ENCODE measurements at regions not wholly inside any gene's neighbourhood (a gene's known extent, or its start where the extent isn't known, plus 50 kb on each side); places are given as distances from the start of the nearest gene placed in this dataset.

GRCh38 chr7:66537876-66538275 lies 90.8 kb upstream of the KCTD7 start:
- Histone ChIP-seq H3K36me3 (no peaks in the 10 kb centered on the region), H3K4me1 (peaks cover 0 to 31% (median 15%) of the 10 kb centered on the region in 4 donors), H3K9me3 (no peaks in the 10 kb centered on the region), H3K27me3 (no peaks in the 10 kb centered on the region), H3K27ac (peak overlapping the region in 2 of 3 donors; percentile 64 to 94), H3K4me3 (no peak overlapping the region)
- DNase-seq = no peak
- TF ChIP-seq CTCF (IDR thresholded peaks at IDR 0.05) (no peak), POLR2A (IDR thresholded peaks at IDR 0.05) (no peak)
- intact Hi-C loops (cut with DNase I) = no loop called here
- ATAC-seq = no peak
- 100% methylated on average over 1 of the region's 1 CpG for WGBS (ENCODE audit: insufficient coverage, low coverage, low lambda C conversion rate, missing lambda C conversion rate)

- Histone ChIP-seq H3K4me1 (peaks cover 0 to 31% (median 15%) of the 10 kb centered on the region in 4 donors), H3K4me3 (no peak overlapping the region), H3K36me3 (no peaks in the 10 kb centered on the region), H3K27me3 (no peaks in the 10 kb centered on the region), H3K9me3 (no peaks in the 10 kb centered on the region), H3K27ac (no peak overlapping the region)
- 100% methylated on average over 1 of the region's 3 CpGs for WGBS (ENCODE audit: insufficient coverage, low coverage, low lambda C conversion rate, missing lambda C conversion rate)
- TF ChIP-seq CTCF (IDR thresholded peaks at IDR 0.05) (no peak), POLR2A (IDR thresholded peaks at IDR 0.05) (no peak)
- ATAC-seq = no peak
- intact Hi-C loops (cut with DNase I) = no loop called here
- DNase-seq = no peak
These were observed 89.4 kb upstream of the KCTD7 start for GRCh38 chr7:66539264-66539623.

- Histone ChIP-seq H3K36me3 (peaks cover 0 to under 1% (median 0%) of the 10 kb centered on the region in 4 donors), H3K4me3 (no peak overlapping the region), H3K4me1 (peaks cover 0 to 28% (median 13%) of the 10 kb centered on the region in 4 donors), H3K27me3 (no peaks in the 10 kb centered on the region), H3K27ac (no peak overlapping the region), H3K9me3 (no peaks in the 10 kb centered on the region)
- TF ChIP-seq POLR2A (IDR thresholded peaks at IDR 0.05) (no peak), CTCF (IDR thresholded peaks at IDR 0.05) (no peak)
- WGBS (ENCODE audit: insufficient coverage, low coverage, low lambda C conversion rate, missing lambda C conversion rate) = 72% methylated on average over 8 of the region's 8 CpGs
- ATAC-seq (no peak), DNase-seq (no peak)
- intact Hi-C loops (cut with DNase I) = no loop called here
These were observed 88.7 kb upstream of the KCTD7 start for GRCh38 chr7:66539902-66540375.

- Histone ChIP-seq H3K4me1 (peaks cover 0 to 11% (median 4%) of the 10 kb centered on the region in 4 donors), H3K9me3 (no peaks in the 10 kb centered on the region), H3K27ac (no peak overlapping the region), H3K4me3 (no peak overlapping the region), H3K27me3 (no peaks in the 10 kb centered on the region), H3K36me3 (peaks cover 0 to 12% (median 1%) of the 10 kb centered on the region in 4 donors)
- TF ChIP-seq POLR2A (IDR thresholded peaks at IDR 0.05) (no peak), CTCF (IDR thresholded peaks at IDR 0.05) (no peak)
- intact Hi-C loops (cut with DNase I) = no loop called here
- no peak for ATAC-seq
- 92% methylated on average over 2 of the region's 5 CpGs for WGBS (ENCODE audit: insufficient coverage, low coverage, low lambda C conversion rate, missing lambda C conversion rate)
- no peak for DNase-seq
These were observed 86.6 kb upstream of the KCTD7 start for GRCh38 chr7:66542049-66542448.

Data from right lobe of liver (tissue), 6 donors.